K562 (cell line): ENCODE measurements at regions not wholly inside any gene's neighbourhood (a gene's known extent, or its start where the extent isn't known, plus 50 kb on each side); places are given as distances from the start of the nearest gene placed in this dataset.

Source experiments
- ATAC-seq: fragments of 200-7000 bp; cut with Tn5 transposase; 3 replicates; pipeline ENCODE4 v1.9.1; 2020; ENCODE audit warnings: moderate library complexity
- BruUV-seq: library from RNA; stranded (reverse); fragments of 400-500 nt; replicated peaks from 2 replicates; lab custom pipeline; 2021; lab: Mats Ljungman, UMichigan
- CTCF ChIA-PET: fragments of 300-600 bp; formaldehyde crosslinking; extraction: SDS; loops from one replicate; lab custom pipeline; 2021; ENCODE audit warnings: low intra/inter-chr PET ratio; lab: Yijun Ruan, JAX
- POLR2A ChIA-PET: fragments of 300-600, 350-650 bp; sonication (Branson Sonifier 250); formaldehyde crosslinking; extraction: SDS; loops from one replicate; lab custom pipeline; 2021; ENCODE audit warnings: antibody characterized with exemption, inconsistent platforms; lab: Yijun Ruan, JAX
- DNase-seq, 4 experiments: peaks; one replicate each; pipeline versions ENCODE4 v3.0.0 to v3.0.0-alpha.2; 2011 to 2018; ENCODE audit warnings: low spot score in 3 of 4, mixed read lengths in 3 of 4; ENCODE audit errors: extremely low read depth in 1 of 4
- FAIRE-seq: peaks from 2 replicates; lab custom pipeline; 2011; peaks lifted over from hg19 to GRCh38; lab: Jason Lieb, UNC
- H2AFZ ChIP-seq: 2 replicates; pipeline ENCODE4 v1.6.0; 2011; ENCODE audit warnings: low read depth, low read length, control low read depth, inconsistent platforms
- H3K27ac ChIP-seq: fragments of 200-600 bp; 3 replicates; pipeline ENCODE4 v1.8.0; 2011; ENCODE audit warnings: low read depth, mild to moderate bottlenecking, control low read depth, inconsistent platforms, low read length, moderate library complexity, mixed read lengths; ENCODE audit errors: extremely low read depth
- H3K27me3 ChIP-seq, 2 experiments: fragments of 300-600 bp in 1 of 2; 2 replicates in 1 of 2; 3 replicates in 1 of 2; pipeline versions ENCODE4 v1.6.0 to v1.8.0; 2011; ENCODE audit warnings: inconsistent platforms in 2 of 2, low read length in 2 of 2, mild to moderate bottlenecking in 1 of 2, mixed read lengths in 1 of 2, moderate library complexity in 1 of 2; ENCODE audit not compliant: control insufficient read depth in 2 of 2, insufficient read depth in 2 of 2
- H3K36me3 ChIP-seq: fragments of 300-600 bp; 3 replicates; pipeline ENCODE4 v1.8.0; 2011; ENCODE audit warnings: mild to moderate bottlenecking, low read length, inconsistent platforms; ENCODE audit not compliant: control insufficient read depth, insufficient read depth
- H3K4me1 ChIP-seq, 2 experiments: fragments of 200-600 bp in 1 of 2; replicated peaks in 1 of 2; 2 replicates in 1 of 2; 3 replicates in 1 of 2; pipeline versions ENCODE4 v1.5.1 to v1.8.0; 2011; ENCODE audit warnings: inconsistent platforms in 2 of 2, low read length in 2 of 2, mild to moderate bottlenecking in 1 of 2, mixed read lengths in 1 of 2, moderate library complexity in 1 of 2; ENCODE audit not compliant: control insufficient read depth in 2 of 2, insufficient read depth in 2 of 2
- H3K4me2 ChIP-seq: 2 replicates; pipeline ENCODE4 v1.6.1; 2011; ENCODE audit warnings: low read length, control low read depth, inconsistent platforms, mixed read lengths; ENCODE audit not compliant: insufficient read depth
- H3K4me3 ChIP-seq: fragments of 200-600 bp; sonication (generic), shearing (Covaris generic); 2 replicates; pipeline ENCODE4 v1.5.1; 2016; ENCODE audit warnings: control low read depth, inconsistent platforms
- H3K79me2 ChIP-seq: fragments of 200-600 bp; 3 replicates; pipeline ENCODE4 v1.8.0; 2011; ENCODE audit warnings: low read length, inconsistent platforms; ENCODE audit not compliant: control insufficient read depth, insufficient read depth
- H3K9ac ChIP-seq, 2 experiments: 2 replicates each; pipeline versions ENCODE4 v1.6.0 to v1.6.1; 2011; ENCODE audit warnings: low read depth in 2 of 2, low read length in 2 of 2, control low read depth in 1 of 2, inconsistent platforms in 1 of 2, mild to moderate bottlenecking in 1 of 2, mixed read lengths in 1 of 2; ENCODE audit not compliant: insufficient read depth in 1 of 2
- H3K9me1 ChIP-seq: one replicate; pipeline ENCODE4 v1.6.0; 2011; ENCODE audit warnings: inconsistent platforms, mild to moderate bottlenecking, low read length, moderate library complexity; ENCODE audit not compliant: control insufficient read depth, insufficient read depth
- H3K9me3 ChIP-seq: replicated peaks from 2 replicates; pipeline ENCODE4 v1.5.1; 2011; ENCODE audit warnings: low read depth, low read length, inconsistent platforms; ENCODE audit not compliant: control insufficient read depth, insufficient read depth
- H4K20me1 ChIP-seq: replicated peaks from 2 replicates; pipeline ENCODE4 v1.6.1; 2011; ENCODE audit warnings: low read length, inconsistent platforms, mixed read lengths; ENCODE audit not compliant: control insufficient read depth, insufficient read depth
- CHD1 ChIP-seq: fragments of 200-600 bp; sonication (generic); IDR thresholded peaks from one replicate; pipeline ENCODE4 v1.6.1; 2012; ENCODE audit warnings: mild to moderate bottlenecking, moderate library complexity, low read length, inconsistent platforms
- DLX4 ChIP-seq: fragments of 250-450 bp; sonication (Bioruptor Pico); IDR thresholded peaks from 2 replicates; pipeline ENCODE4 v1.6.1; 2021; ENCODE audit warnings: mild to moderate bottlenecking
- MEF2A ChIP-seq: IDR thresholded peaks from 2 replicates; pipeline ENCODE4 v1.6.1; 2011; ENCODE audit warnings: low read depth, mild to moderate bottlenecking, low read length, moderate library complexity; ENCODE audit not compliant: control insufficient read depth
- MYNN ChIP-seq, 2 experiments: sonication (generic); formaldehyde crosslinking in 1 of 2; IDR thresholded peaks; 2 replicates each; pipeline versions ENCODE4 v1.5.0 to v1.6.1; 2016 to 2020; ENCODE audit warnings: antibody characterized with exemption in 1 of 2, missing genetic modification reagents in 1 of 2
- NR0B1 ChIP-seq: fragments of 450-650 bp; IDR thresholded peaks from one replicate; pipeline ENCODE4 v1.6.1; 2018; ENCODE audit warnings: mild to moderate bottlenecking, moderate library complexity; ENCODE audit not compliant: partially characterized antibody
- NR1H2 ChIP-seq: sonication (generic); formaldehyde crosslinking; IDR thresholded peaks from 2 replicates; pipeline ENCODE4 v1.4.0; 2020; ENCODE audit warnings: mild to moderate bottlenecking, missing genetic modification reagents
- SLC30A9 ChIP-seq: fragments of 250-450 bp; sonication (Bioruptor Pico); IDR thresholded peaks from 2 replicates; pipeline ENCODE4 v1.8.0; 2022; ENCODE audit warnings: mild to moderate bottlenecking, moderate library complexity
- SREBF2 ChIP-seq: sonication (generic); formaldehyde crosslinking; IDR thresholded peaks from 2 replicates; pipeline ENCODE4 v1.4.0; 2020; ENCODE audit warnings: mild to moderate bottlenecking, missing genetic modification reagents
- TFAM ChIP-seq: fragments of 250-450 bp; sonication (Bioruptor Pico); conservative IDR thresholded peaks from 2 replicates; pipeline ENCODE4 v1.5.0; 2021; ENCODE audit warnings: mild to moderate bottlenecking, moderate library complexity
- VEZF1 ChIP-seq: fragments of 200-800 bp; sonication (Bioruptor generic); IDR thresholded peaks from 2 replicates; pipeline ENCODE4 v1.6.1; 2017; ENCODE audit warnings: missing genetic modification characterization, missing compliant biosample characterization
- ZBTB2 ChIP-seq: fragments of 450-650 bp; IDR thresholded peaks from 2 replicates; pipeline ENCODE4 v1.6.1; 2016; ENCODE audit warnings: antibody characterized with exemption
- ZBTB5 ChIP-seq: fragments of 450-650 bp; IDR thresholded peaks from 2 replicates; pipeline ENCODE4 v1.6.1; 2017; ENCODE audit warnings: antibody characterized with exemption
- ZBTB8A ChIP-seq: fragments of 450-650 bp; IDR thresholded peaks from 2 replicates; pipeline ENCODE4 v1.6.1; 2018; ENCODE audit warnings: mild to moderate bottlenecking, moderate library complexity; ENCODE audit not compliant: partially characterized antibody
- ZNF655 ChIP-seq: fragments of 250-450 bp; sonication (Bioruptor Pico); IDR thresholded peaks from 2 replicates; pipeline ENCODE4 v1.5.0; 2021
- WGBS: fragments of 100-300 bp; shearing (Covaris generic); methylation state at CpG from one replicate; pipeline ENCODE4 v1.1.6; 2016; ENCODE audit warnings: low coverage, mixed read lengths; ENCODE audit not compliant: insufficient coverage; ENCODE audit errors: missing lambda C conversion rate; 5-methylcytosine and 5-hydroxymethylcytosine counted together
- in situ Hi-C: fragments of 300-500 bp; cut with MboI; formaldehyde crosslinking; loops from 4 replicates; pipeline ENCODE4 v1.15.0; 2018; ENCODE audit warnings: inconsistent platforms, mixed read lengths
- intact Hi-C: fragments of 100-400 bp; cut with micrococcal nuclease; formaldehyde crosslinking; loops from 2 replicates; pipeline ENCODE4 v1.14.2; 2022

- Histone ChIP-seq H3K27ac (no peak overlapping the region), H3K79me2 (no peaks in the 10 kb centered on the region), H3K4me1 (no peaks in the 10 kb centered on the region), H3K36me3 (no peaks in the 10 kb centered on the region), H3K9ac (no peak overlapping the region), H3K4me3 (no peak overlapping the region), H3K9me1 (no peaks in the 10 kb centered on the region), H4K20me1 (no peaks in the 10 kb centered on the region), H3K9me3 (no peaks in the 10 kb centered on the region), H2AFZ (no peak overlapping the region), H3K4me2 (no peak overlapping the region), H3K27me3 (no peaks in the 10 kb centered on the region)
- ChIA-PET CTCF (no interaction called here), POLR2A (no interaction called here)
- DNase-seq (no peak), ATAC-seq (no peak), FAIRE-seq (no peak)
- intact Hi-C loops: no loop called here
- in situ Hi-C loops: no loop called here
- WGBS: 0% methylated on average over 1 of the region's 1 CpG
- no TSS peak for BruUV-seq
- TF ChIP-seq VEZF1 (CRISPR knock-in tag): no peak
- no peak for TF ChIP-seq SREBF2 (CRISPR knock-in tag)
- no peak for TF ChIP-seq NR1H2
- no peak for TF ChIP-seq ZBTB8A
- TF ChIP-seq ZBTB2: no peak
- TF ChIP-seq DLX4 (CRISPR knock-in tag): no peak
- TF ChIP-seq MYNN (IDR thresholded peaks at IDR 0.05): no peak
- TF ChIP-seq MYNN (CRISPR knock-in tag; IDR thresholded peaks at IDR 0.05): no peak
- TF ChIP-seq CHD1: no peak
- no peak for TF ChIP-seq ZBTB5
- TF ChIP-seq SLC30A9 (CRISPR knock-in tag): no peak
- no peak for TF ChIP-seq MEF2A
- TF ChIP-seq NR0B1: no peak
- TF ChIP-seq TFAM (CRISPR knock-in tag): no peak
- no peak for TF ChIP-seq ZNF655 (CRISPR knock-in tag)
These were observed 1041.8 kb downstream of the PLA2G4A start for GRCh38 chr1:187870552-187870951.
